ENCODE measurements at regions not wholly inside any gene's neighbourhood (a gene's known extent, or its start where the extent isn't known, plus 50 kb on each side); places are given as distances from the start of the nearest gene placed in this dataset.

DNA sequence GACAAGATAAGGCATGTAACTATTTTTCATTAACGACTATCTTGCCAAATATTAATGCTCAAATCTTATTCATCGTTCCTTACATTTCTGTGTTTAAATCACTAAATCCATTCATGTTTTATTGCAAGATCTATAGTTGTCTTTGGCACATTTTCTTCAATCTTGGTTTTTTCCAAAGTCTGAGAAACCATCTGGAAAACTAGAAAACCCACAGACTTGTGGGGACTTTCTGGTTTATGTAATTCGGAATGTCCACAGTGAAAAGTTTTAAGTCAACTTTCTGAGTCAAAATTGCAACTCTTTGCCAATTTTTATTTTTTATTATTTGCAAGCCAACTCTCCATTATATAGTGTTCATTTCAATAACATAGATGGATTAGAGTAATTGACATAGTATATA, 520.8 kb upstream of the ADAMTS5 start:
- TF ChIP-seq POLR2AphosphoS5 (IDR thresholded peaks at IDR 0.05) (no peak), CTCF (IDR thresholded peaks at IDR 0.05) (no peak)

Data from transverse colon (tissue), 4 donors.